DOHH2 (cell line): ENCODE measurements at regions not wholly inside any gene's neighbourhood (a gene's known extent, or its start where the extent isn't known, plus 50 kb on each side); places are given as distances from the start of the nearest gene placed in this dataset.

Experiments used
- H3F3A ChIP-seq: fragments of 200-600 bp; sonication (generic), shearing (Covaris generic); 2 replicates; pipeline ENCODE4 v1.6.0; 2016; ENCODE audit warnings: antibody characterized with exemption, mild to moderate bottlenecking; ENCODE audit not compliant: control insufficient read depth, insufficient read depth
- H3K27ac ChIP-seq: fragments of 200-600 bp; sonication (generic); 2 replicates; pipeline ENCODE4 v1.5.1; 2014; ENCODE audit warnings: low read depth, mild to moderate bottlenecking, low read length, moderate library complexity
- H3K27me3 ChIP-seq: fragments of 200-600 bp; sonication (generic); 2 replicates; pipeline ENCODE4 v1.6.1; 2014; ENCODE audit warnings: mild to moderate bottlenecking, low read length, mixed read lengths; ENCODE audit not compliant: control insufficient read depth
- H3K36me3 ChIP-seq: fragments of 200-600 bp; sonication (generic); 2 replicates; pipeline ENCODE4 v1.6.1; 2014; ENCODE audit warnings: mild to moderate bottlenecking, low read length, moderate library complexity, mixed read lengths; ENCODE audit not compliant: control insufficient read depth
- H3K4me1 ChIP-seq: fragments of 200-600 bp; sonication (generic); 2 replicates; pipeline ENCODE4 v1.6.1; 2014; ENCODE audit warnings: mild to moderate bottlenecking, low read length, mixed read lengths; ENCODE audit not compliant: control insufficient read depth
- H3K4me2 ChIP-seq: fragments of 200-600 bp; sonication (generic); 2 replicates; pipeline ENCODE4 v1.6.0; 2014; ENCODE audit warnings: mild to moderate bottlenecking, low read length, moderate library complexity
- H3K4me3 ChIP-seq: fragments of 200-600 bp; sonication (generic); 2 replicates; pipeline ENCODE4 v1.5.1; 2014; ENCODE audit warnings: mild to moderate bottlenecking, low read length, mixed read lengths
- H3K79me2 ChIP-seq: fragments of 200-600 bp; sonication (generic); 2 replicates; pipeline ENCODE4 v1.6.1; 2014; ENCODE audit warnings: mild to moderate bottlenecking, low read length, mixed read lengths; ENCODE audit not compliant: control insufficient read depth
- H3K9me2 ChIP-seq: fragments of 200-600 bp; sonication (generic); replicated peaks from 2 replicates; pipeline ENCODE4 v1.6.1; 2014; ENCODE audit warnings: mild to moderate bottlenecking, low read length, mixed read lengths; ENCODE audit not compliant: control insufficient read depth
- H3K9me3 ChIP-seq: fragments of 200-600 bp; sonication (generic); 2 replicates; pipeline ENCODE4 v1.6.1; 2014; ENCODE audit warnings: antibody characterized with exemption, low read length, mixed read lengths; ENCODE audit not compliant: control insufficient read depth, insufficient read depth
- H4K20me1 ChIP-seq: fragments of 200-600 bp; sonication (generic); 2 replicates; pipeline ENCODE4 v1.6.0; 2014; ENCODE audit warnings: low read depth, mild to moderate bottlenecking, antibody characterized with exemption, low read length, moderate library complexity; ENCODE audit not compliant: control insufficient read depth, insufficient read depth
- CTCF ChIP-seq: fragments of 200-600 bp; sonication (generic); IDR thresholded peaks from one replicate; pipeline ENCODE4 v1.5.1; 2014; ENCODE audit warnings: antibody characterized with exemption, mild to moderate bottlenecking, low read depth, low read length; ENCODE audit not compliant: poor library complexity, severe bottlenecking
- EZH2phosphoT487 ChIP-seq: fragments of 200-600 bp; sonication (generic); IDR thresholded peaks from 2 replicates; pipeline ENCODE4 v1.6.1; 2017; ENCODE audit warnings: borderline replicate concordance, mild to moderate bottlenecking, antibody characterized with exemption, low read length, moderate library complexity, mixed read lengths

DNA sequence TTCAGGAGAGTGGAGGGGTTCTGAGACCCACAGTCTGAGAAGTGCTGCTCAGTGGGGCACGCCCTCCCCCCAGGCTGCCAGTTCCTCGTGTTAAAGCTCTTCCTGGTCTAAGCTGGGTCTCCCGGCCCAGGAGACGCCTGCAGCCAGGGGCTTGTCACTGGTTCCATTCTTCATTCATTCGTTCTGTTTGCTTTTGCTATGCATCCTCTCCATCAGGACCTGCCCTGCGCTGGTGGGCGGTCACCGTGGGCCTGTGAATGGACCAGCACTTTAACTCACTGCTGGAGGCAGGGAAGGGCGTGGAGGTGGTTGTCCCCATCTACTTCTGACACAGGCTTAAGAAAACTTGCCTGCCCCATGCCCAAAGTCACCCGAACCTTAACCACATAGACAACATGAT, 272.8 kb upstream of the HDAC4 start:
- Histone ChIP-seq H3K9me2 (no peaks in the 10 kb centered on the region), H3K36me3 (no peaks in the 10 kb centered on the region), H3K4me2 (no peak overlapping the region), H3K27me3 (no peaks in the 10 kb centered on the region), H4K20me1 (no peaks in the 10 kb centered on the region), H3K9me3 (no peaks in the 10 kb centered on the region), H3K4me1 (no peaks in the 10 kb centered on the region), H3K79me2 (no peaks in the 10 kb centered on the region), H3K4me3 (no peak overlapping the region), H3K27ac (no peak overlapping the region), H3F3A (no peaks in the 10 kb centered on the region)
- TF ChIP-seq CTCF, result no peak
- TF ChIP-seq EZH2phosphoT487, result no peak

DNA sequence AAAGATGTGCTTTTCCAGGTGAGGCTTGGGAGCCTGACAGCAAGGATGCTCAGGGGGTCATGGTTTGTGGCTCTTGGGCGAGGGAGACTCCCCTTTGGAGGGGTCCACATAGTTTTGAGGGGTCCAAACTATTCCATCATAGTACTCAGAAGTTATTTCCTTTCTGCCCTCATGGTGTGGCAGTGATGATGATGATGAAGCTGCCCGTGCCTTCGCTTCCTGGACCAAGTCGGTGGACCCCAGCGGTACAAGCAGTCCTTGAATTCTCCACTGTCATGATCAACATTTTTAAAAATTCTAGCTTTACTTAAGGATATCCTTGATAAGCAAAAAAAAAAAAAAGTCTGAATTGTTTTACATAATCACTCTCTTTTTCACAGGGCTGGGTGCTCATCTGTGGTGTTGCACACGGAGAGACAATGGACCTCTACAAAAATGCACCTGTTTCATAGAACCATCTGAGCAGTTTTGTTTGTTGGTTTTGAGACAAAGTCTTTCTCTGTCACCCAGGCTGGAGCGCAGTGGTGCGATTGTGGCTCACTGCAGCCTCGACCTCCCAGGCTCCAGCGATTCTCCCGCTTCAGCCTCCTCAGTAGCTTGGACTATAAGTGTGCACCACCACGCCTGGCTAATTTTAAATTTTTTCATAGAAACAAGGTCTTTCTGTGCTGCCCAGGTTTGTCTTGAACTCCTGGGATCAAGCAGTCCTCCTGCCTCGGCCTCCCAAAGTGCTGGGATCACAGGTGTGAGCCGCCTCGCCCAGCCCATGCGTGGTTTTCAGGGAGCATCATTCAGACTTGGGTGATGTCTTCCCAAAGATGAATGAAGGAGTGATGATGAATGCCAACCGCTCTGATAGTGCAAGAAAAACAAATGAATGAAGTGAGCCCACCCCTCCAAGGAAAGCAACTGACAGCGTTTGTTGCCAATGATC, 271.4 kb upstream of the HDAC4 start:
- Histone ChIP-seq H3K4me2 (no peak overlapping the region), H3K79me2 (no peaks in the 10 kb centered on the region), H3K9me3 (no peaks in the 10 kb centered on the region), H3K9me2 (no peaks in the 10 kb centered on the region), H3K27me3 (no peaks in the 10 kb centered on the region), H3K4me1 (no peaks in the 10 kb centered on the region), H3K27ac (no peak overlapping the region), H3K36me3 (no peaks in the 10 kb centered on the region), H3K4me3 (no peak overlapping the region), H3F3A (no peaks in the 10 kb centered on the region), H4K20me1 (no peaks in the 10 kb centered on the region)
- no peak for TF ChIP-seq CTCF
- TF ChIP-seq EZH2phosphoT487, result no peak

- Histone ChIP-seq H3K27me3 (no peaks in the 10 kb centered on the region), H3K79me2 (no peaks in the 10 kb centered on the region)
- no peak for TF ChIP-seq EZH2phosphoT487
- no peak for TF ChIP-seq CTCF
Observed at GRCh38 chr2:239671471-239671870, 270.7 kb upstream of the HDAC4 start.

More at GRCh38 chr2:239671471-239671870, 270.7 kb upstream of the HDAC4 start:
- no peaks in the 10 kb centered on the region for H3K36me3 ChIP-seq
- H3K4me3 ChIP-seq, result no peak overlapping the region
- H3K9me2 ChIP-seq, result no peaks in the 10 kb centered on the region
- H4K20me1 ChIP-seq, result no peaks in the 10 kb centered on the region
- H3F3A ChIP-seq, result no peaks in the 10 kb centered on the region
- no peak overlapping the region for H3K4me2 ChIP-seq
- no peaks in the 10 kb centered on the region for H3K4me1 ChIP-seq
- no peaks in the 10 kb centered on the region for H3K9me3 ChIP-seq
- H3K27ac ChIP-seq, result no peak overlapping the region
